ENCODE measurements at regions not wholly inside any gene's neighbourhood (a gene's known extent, or its start where the extent isn't known, plus 50 kb on each side); places are given as distances from the start of the nearest gene placed in this dataset.

DNA sequence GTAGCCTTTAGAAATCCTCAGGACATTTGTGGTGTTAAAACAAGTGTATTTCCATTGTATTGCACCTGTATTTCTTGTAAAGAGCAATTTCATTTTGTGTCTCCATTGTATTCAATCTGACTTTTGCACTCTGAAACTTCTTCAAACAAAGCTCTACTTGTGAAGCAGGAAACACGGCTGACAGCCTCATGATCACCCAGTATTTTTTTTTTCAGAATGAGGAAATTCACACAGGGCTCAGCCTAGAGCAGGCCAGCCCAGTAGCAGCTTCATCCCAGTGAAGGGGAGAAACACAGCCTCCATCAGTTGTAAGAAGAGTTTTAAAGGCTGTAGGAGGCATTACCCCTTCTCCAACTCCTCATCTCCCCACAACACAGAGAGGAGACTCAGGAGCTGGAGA lies 175.9 kb upstream of the KLHL29 start:
- no peaks in the 10 kb centered on the region for H3K4me1 ChIP-seq (ENCODE audit: control insufficient read depth, insufficient read depth, low read length)
- no peak overlapping the region for H3K27ac ChIP-seq (ENCODE audit: low read length)
- no peaks in the 10 kb centered on the region for H3K36me3 ChIP-seq (ENCODE audit: control insufficient read depth, insufficient read depth, low read length)
- H3K4me3 ChIP-seq (ENCODE audit: low read length) = no peak overlapping the region
- no peaks in the 10 kb centered on the region for H3K27me3 ChIP-seq (ENCODE audit: control insufficient read depth, insufficient read depth, low read length)
- H3K9me3 ChIP-seq (ENCODE audit: control insufficient read depth, insufficient read depth, low read length) = no peaks in the 10 kb centered on the region
- no peak for DNase-seq (ENCODE audit: low read depth, low spot score)
- WGBS (ENCODE audit: insufficient coverage, insufficient read length) = no CpG with 5 or more reads among the region's 1 CpG

DNA sequence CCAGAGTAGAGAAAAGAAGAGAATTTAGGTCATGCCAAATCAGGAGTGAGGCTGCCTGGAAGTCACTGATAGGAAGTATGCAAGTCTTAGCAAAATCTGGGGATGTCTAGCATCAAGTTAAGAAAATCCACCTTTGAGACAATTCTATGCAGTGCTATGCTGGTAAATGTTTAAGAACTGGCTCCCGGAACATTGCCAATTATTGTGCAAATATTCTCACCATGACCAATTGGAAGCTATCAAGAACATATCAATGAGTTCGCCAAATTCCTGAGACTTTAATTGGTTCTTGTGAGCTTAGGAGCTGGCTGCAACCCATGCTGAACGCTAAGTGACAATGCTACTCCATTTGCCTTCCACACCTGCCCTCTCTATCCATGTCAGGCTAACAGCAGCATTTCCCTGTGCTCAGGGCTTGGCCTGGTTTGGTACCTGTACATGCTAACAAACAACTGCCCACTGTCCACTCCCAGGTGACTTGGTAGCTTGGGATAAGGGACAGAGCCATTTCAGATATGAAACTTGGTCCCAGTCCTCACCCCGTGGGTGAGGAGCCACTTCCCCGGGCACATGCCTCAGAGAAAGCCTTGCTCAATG lies 172.9 kb upstream of the KLHL29 start:
- Histone ChIP-seq H3K27ac (ENCODE audit: low read length) (no peak overlapping the region), H3K36me3 (ENCODE audit: control insufficient read depth, insufficient read depth, low read length) (no peaks in the 10 kb centered on the region), H3K4me1 (ENCODE audit: control insufficient read depth, insufficient read depth, low read length) (no peaks in the 10 kb centered on the region), H3K9me3 (ENCODE audit: control insufficient read depth, insufficient read depth, low read length) (no peaks in the 10 kb centered on the region), H3K27me3 (ENCODE audit: control insufficient read depth, insufficient read depth, low read length) (no peaks in the 10 kb centered on the region), H3K4me3 (ENCODE audit: low read length) (no peak overlapping the region)
- WGBS (ENCODE audit: insufficient coverage, insufficient read length) = no CpG with 5 or more reads among the region's 5 CpGs
- no peak for DNase-seq (ENCODE audit: low read depth, low spot score)

DNA sequence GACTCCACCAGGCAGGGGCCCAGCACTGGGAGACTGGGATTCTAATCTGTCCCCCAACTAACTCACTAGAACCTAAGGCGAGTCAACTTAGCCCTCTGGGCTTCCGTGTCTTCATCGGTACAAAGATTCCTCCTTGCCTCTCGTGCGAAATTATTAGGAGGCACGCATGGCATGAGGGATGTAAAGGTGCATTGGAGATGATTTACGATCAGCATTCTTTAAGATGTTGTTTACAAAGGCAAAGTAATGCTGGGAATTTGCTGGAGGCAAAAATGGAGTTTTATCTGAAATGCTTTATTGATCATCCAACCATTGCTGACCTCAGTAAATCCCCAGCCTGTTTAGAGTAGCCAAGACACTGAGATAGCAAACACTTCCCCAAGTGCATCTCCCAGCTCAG lies 171.8 kb upstream of the KLHL29 start:
- no peak for DNase-seq (ENCODE audit: low read depth, low spot score)
- Histone ChIP-seq H3K27ac (ENCODE audit: low read length) (no peak overlapping the region), H3K9me3 (ENCODE audit: control insufficient read depth, insufficient read depth, low read length) (no peaks in the 10 kb centered on the region), H3K4me3 (ENCODE audit: low read length) (no peak overlapping the region), H3K4me1 (ENCODE audit: control insufficient read depth, insufficient read depth, low read length) (no peaks in the 10 kb centered on the region), H3K27me3 (ENCODE audit: control insufficient read depth, insufficient read depth, low read length) (no peaks in the 10 kb centered on the region), H3K36me3 (ENCODE audit: control insufficient read depth, insufficient read depth, low read length) (no peaks in the 10 kb centered on the region)
- no CpG with 5 or more reads among the region's 7 CpGs for WGBS (ENCODE audit: insufficient coverage, insufficient read length)

DNA sequence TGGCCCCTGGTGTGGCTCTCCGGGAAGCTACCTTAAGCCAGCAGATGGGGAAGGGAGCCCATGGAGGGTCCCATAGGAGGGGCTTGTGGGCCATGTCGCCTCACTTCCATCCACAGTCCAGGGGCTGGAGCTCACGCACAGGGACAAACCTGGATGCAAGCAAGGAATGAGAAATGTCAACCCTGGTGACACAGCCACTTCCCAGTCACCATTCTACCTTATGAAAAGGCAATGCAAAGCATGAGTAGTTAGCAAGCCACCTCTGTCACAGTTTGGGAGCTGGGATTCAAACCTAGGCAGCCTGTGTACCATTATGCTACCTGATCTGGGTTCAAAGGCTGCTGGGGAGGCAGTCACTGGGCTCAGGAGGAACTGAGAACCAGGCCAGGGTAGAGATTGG lies 170.0 kb upstream of the KLHL29 start:
- no peak for DNase-seq (ENCODE audit: low read depth, low spot score)
- Histone ChIP-seq H3K4me3 (ENCODE audit: low read length) (no peak overlapping the region), H3K27ac (ENCODE audit: low read length) (no peak overlapping the region), H3K27me3 (ENCODE audit: control insufficient read depth, insufficient read depth, low read length) (no peaks in the 10 kb centered on the region), H3K9me3 (ENCODE audit: control insufficient read depth, insufficient read depth, low read length) (no peaks in the 10 kb centered on the region), H3K4me1 (ENCODE audit: control insufficient read depth, insufficient read depth, low read length) (no peaks in the 10 kb centered on the region), H3K36me3 (ENCODE audit: control insufficient read depth, insufficient read depth, low read length) (no peaks in the 10 kb centered on the region)
- WGBS (ENCODE audit: insufficient coverage, insufficient read length) = no CpG with 5 or more reads among the region's 3 CpGs

DNA sequence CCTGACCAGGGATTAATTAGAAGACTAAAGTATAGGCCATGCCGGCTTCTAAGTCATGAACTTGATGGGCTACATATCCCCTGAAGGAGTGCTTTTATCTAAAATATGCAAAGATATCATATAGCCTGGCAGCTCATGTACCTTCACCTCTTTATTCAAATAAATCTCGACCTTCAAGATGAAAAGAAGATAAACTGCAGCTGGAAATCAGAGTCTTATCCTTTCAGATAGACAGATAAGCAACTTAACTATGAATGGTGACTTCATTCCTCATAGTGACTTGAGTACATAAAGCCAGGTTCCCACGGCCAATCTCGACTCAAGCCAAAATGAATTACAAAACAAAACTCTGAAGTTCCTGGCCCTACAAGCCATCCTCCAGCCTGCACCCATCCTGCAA lies 165.3 kb upstream of the KLHL29 start:
- Histone ChIP-seq H3K27ac (ENCODE audit: low read length) (no peak overlapping the region), H3K4me3 (ENCODE audit: low read length) (no peak overlapping the region), H3K9me3 (ENCODE audit: control insufficient read depth, insufficient read depth, low read length) (no peaks in the 10 kb centered on the region), H3K36me3 (ENCODE audit: control insufficient read depth, insufficient read depth, low read length) (no peaks in the 10 kb centered on the region), H3K4me1 (ENCODE audit: control insufficient read depth, insufficient read depth, low read length) (no peaks in the 10 kb centered on the region), H3K27me3 (ENCODE audit: control insufficient read depth, insufficient read depth, low read length) (no peaks in the 10 kb centered on the region)
- DNase-seq (ENCODE audit: low read depth, low spot score) = no peak
- no CpG with 5 or more reads among the region's 4 CpGs for WGBS (ENCODE audit: insufficient coverage, insufficient read length)

DNA sequence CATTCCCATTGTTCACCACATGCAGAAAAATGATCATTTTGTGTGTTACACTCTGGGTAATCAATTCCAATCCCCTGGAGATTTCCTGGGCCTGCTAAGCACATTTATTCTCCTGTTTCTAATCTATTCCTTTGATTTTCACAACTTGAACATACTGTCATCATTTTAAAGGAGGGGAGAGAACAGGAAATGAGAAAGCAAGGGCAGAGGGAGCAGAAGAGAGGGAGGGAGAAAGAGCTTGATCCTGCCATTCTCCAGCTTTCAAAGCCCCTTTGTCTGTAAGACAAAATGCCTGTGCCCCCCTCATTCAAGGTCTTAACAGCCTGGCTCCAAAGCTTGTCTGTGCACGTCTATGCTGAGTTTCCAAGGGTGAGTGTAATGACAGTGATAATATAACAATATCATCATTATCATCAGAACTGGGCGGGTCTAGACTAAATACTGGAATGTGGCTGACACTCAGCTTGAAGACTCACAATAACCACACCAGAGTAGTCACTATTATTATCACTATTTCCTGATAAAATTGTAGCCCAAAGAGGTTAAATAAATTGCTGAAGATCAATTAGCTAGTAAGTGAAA lies 164.4 kb upstream of the KLHL29 start:
- Histone ChIP-seq H3K36me3 (ENCODE audit: control insufficient read depth, insufficient read depth, low read length) (no peaks in the 10 kb centered on the region), H3K4me3 (ENCODE audit: low read length) (no peak overlapping the region), H3K9me3 (ENCODE audit: control insufficient read depth, insufficient read depth, low read length) (no peaks in the 10 kb centered on the region), H3K27me3 (ENCODE audit: control insufficient read depth, insufficient read depth, low read length) (no peaks in the 10 kb centered on the region), H3K27ac (ENCODE audit: low read length) (no peak overlapping the region), H3K4me1 (ENCODE audit: control insufficient read depth, insufficient read depth, low read length) (no peaks in the 10 kb centered on the region)
- DNase-seq (ENCODE audit: low read depth, low spot score) = no peak
- WGBS (ENCODE audit: insufficient coverage, insufficient read length) = no CpG with 5 or more reads among the region's 2 CpGs

DNA sequence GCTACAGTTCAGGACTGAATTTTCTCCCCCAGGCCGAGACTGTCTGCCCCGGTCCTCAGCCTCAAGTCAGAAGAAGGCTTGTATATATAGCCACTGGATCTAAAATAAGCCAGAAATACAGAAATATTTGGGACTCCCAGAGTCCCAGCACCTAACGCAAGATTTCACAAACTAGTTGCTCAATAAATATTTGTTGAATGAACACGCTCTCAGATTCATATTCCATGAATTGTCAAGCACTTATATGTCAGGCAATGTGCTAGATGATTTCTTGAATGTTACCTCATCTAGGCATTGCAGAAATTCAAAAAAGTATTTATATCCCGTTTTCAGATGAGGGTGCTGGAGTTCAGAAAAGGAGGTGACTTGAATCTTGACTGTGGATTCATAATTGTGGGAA lies 163.7 kb upstream of the KLHL29 start:
- WGBS (ENCODE audit: insufficient coverage, insufficient read length) = no CpG with 5 or more reads among the region's 5 CpGs
- H3K4me3 ChIP-seq (ENCODE audit: low read length) = no peak overlapping the region
- no peaks in the 10 kb centered on the region for H3K36me3 ChIP-seq (ENCODE audit: control insufficient read depth, insufficient read depth, low read length)
- no peaks in the 10 kb centered on the region for H3K9me3 ChIP-seq (ENCODE audit: control insufficient read depth, insufficient read depth, low read length)
- no peak overlapping the region for H3K27ac ChIP-seq (ENCODE audit: low read length)
- no peak for DNase-seq (ENCODE audit: low read depth, low spot score)
- no peaks in the 10 kb centered on the region for H3K4me1 ChIP-seq (ENCODE audit: control insufficient read depth, insufficient read depth, low read length)
- no peaks in the 10 kb centered on the region for H3K27me3 ChIP-seq (ENCODE audit: control insufficient read depth, insufficient read depth, low read length)

DNA sequence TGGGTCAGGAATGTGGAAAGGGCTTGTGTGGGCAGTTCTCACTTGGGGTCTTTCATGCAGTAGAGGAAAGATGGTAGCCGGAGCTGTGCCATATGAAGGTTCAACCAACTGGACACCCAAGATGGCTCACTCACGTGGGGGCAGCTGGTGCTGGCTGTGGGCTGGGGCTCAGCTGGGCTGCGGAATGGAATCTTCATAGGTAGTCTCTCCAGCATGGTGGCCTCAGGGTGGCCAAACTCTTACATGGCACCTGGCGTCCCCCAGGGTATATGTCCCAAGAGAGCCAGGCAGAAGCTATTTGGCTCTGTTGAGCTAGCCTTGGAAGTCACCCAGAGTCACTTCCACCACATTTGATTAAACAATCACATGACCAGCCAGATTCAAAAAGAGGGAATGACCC lies 163.1 kb upstream of the KLHL29 start:
- Histone ChIP-seq H3K9me3 (ENCODE audit: control insufficient read depth, insufficient read depth, low read length) (no peaks in the 10 kb centered on the region), H3K4me3 (ENCODE audit: low read length) (no peak overlapping the region), H3K27me3 (ENCODE audit: control insufficient read depth, insufficient read depth, low read length) (no peaks in the 10 kb centered on the region), H3K36me3 (ENCODE audit: control insufficient read depth, insufficient read depth, low read length) (no peaks in the 10 kb centered on the region), H3K4me1 (ENCODE audit: control insufficient read depth, insufficient read depth, low read length) (no peaks in the 10 kb centered on the region), H3K27ac (ENCODE audit: low read length) (no peak overlapping the region)
- no peak for DNase-seq (ENCODE audit: low read depth, low spot score)
- WGBS (ENCODE audit: insufficient coverage, insufficient read length) = no CpG with 5 or more reads among the region's 4 CpGs

DNA sequence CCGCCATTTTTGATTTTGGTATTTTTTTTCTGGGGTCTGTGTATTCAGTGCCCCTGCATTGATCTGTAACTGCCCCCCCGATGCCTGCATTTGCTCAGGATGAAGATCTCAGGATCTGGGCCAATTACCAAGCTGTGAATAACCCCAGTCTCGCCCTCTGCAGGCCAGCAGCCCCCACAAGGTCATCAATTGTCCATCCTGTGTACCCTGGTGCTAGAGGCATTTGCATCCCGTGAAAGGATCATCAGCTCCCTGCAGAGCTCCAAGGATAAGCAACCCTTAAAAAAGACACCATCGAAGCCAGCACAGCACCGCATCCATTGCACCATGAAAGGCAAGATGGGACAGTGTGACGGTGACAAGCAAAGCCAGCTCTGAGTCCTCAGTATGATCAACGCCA lies 154.1 kb upstream of the KLHL29 start:
- Histone ChIP-seq H3K4me3 (ENCODE audit: low read length) (no peak overlapping the region), H3K36me3 (ENCODE audit: control insufficient read depth, insufficient read depth, low read length) (no peaks in the 10 kb centered on the region), H3K4me1 (ENCODE audit: control insufficient read depth, insufficient read depth, low read length) (no peaks in the 10 kb centered on the region), H3K27ac (ENCODE audit: low read length) (no peak overlapping the region), H3K9me3 (ENCODE audit: control insufficient read depth, insufficient read depth, low read length) (no peaks in the 10 kb centered on the region), H3K27me3 (ENCODE audit: control insufficient read depth, insufficient read depth, low read length) (no peaks in the 10 kb centered on the region)
- DNase-seq (ENCODE audit: low read depth, low spot score) = peak; percentile 13
- WGBS (ENCODE audit: insufficient coverage, insufficient read length) = no CpG with 5 or more reads among the region's 8 CpGs

DNA sequence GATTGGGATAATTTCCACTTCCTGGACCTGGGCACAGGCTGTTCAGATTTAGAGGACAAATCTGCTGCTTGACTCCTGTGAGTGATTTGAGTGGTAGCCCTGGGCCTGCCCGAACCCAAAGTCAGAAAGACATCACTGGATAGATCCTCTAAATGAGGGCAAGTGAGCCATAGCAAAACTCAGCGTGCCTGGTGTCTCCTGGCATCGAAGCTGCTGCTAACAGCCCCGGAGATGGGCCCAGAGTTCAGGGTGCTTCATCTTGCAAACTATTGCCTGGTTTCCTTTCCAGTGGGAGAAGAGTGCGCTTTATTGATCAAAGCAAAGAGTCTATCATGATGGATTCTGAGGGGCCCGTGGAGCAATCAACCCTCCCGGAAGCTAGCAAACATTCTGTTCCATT lies 153.1 kb upstream of the KLHL29 start:
- DNase-seq (ENCODE audit: low read depth, low spot score) = no peak
- Histone ChIP-seq H3K9me3 (ENCODE audit: control insufficient read depth, insufficient read depth, low read length) (no peaks in the 10 kb centered on the region), H3K36me3 (ENCODE audit: control insufficient read depth, insufficient read depth, low read length) (no peaks in the 10 kb centered on the region), H3K27ac (ENCODE audit: low read length) (no peak overlapping the region), H3K4me3 (ENCODE audit: low read length) (no peak overlapping the region), H3K27me3 (ENCODE audit: control insufficient read depth, insufficient read depth, low read length) (no peaks in the 10 kb centered on the region), H3K4me1 (ENCODE audit: control insufficient read depth, insufficient read depth, low read length) (no peaks in the 10 kb centered on the region)
- WGBS (ENCODE audit: insufficient coverage, insufficient read length) = no CpG with 5 or more reads among the region's 7 CpGs

DNA sequence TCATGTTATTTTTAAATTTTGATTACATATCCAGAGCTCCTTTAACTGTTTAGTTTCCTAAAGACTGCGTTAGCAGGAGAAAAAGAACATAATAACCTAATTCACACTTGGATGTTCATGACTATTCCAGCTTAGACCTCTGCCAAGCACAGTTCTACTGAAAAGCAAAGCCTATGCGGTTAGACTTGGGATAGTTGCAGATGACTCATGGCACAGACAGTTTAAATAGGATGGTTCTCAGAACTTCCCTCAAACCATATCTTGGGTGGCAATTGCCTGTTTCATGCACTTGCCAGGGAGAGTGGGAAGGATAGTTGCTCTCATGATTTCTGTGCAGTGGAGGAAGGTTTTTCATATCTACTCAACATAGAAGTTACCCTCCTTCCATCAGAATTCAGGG lies 149.7 kb upstream of the KLHL29 start:
- WGBS (ENCODE audit: insufficient coverage, insufficient read length) = no CpG with 5 or more reads among the region's 2 CpGs
- H3K4me3 ChIP-seq (ENCODE audit: low read length) = no peak overlapping the region
- H3K27ac ChIP-seq (ENCODE audit: low read length) = no peak overlapping the region
- no peaks in the 10 kb centered on the region for H3K27me3 ChIP-seq (ENCODE audit: control insufficient read depth, insufficient read depth, low read length)
- no peaks in the 10 kb centered on the region for H3K9me3 ChIP-seq (ENCODE audit: control insufficient read depth, insufficient read depth, low read length)
- no peaks in the 10 kb centered on the region for H3K36me3 ChIP-seq (ENCODE audit: control insufficient read depth, insufficient read depth, low read length)
- no peak for DNase-seq (ENCODE audit: low read depth, low spot score)
- H3K4me1 ChIP-seq (ENCODE audit: control insufficient read depth, insufficient read depth, low read length) = no peaks in the 10 kb centered on the region

All from iPS DF 6.9 (cell line).